Keratinocyte (primary cell): ENCODE measurements at regions not wholly inside any gene's neighbourhood (a gene's known extent, or its start where the extent isn't known, plus 50 kb on each side); places are given as distances from the start of the nearest gene placed in this dataset.

ENCODE experiments used
- DNase-seq: peaks from one replicate; pipeline ENCODE4 v3.0.0-alpha.2; 2011; ENCODE audit warnings: low read depth, missing footprints, low spot score
- FAIRE-seq: peaks from 2 replicates; lab custom pipeline; 2011; peaks lifted over from hg19 to GRCh38; lab: Jason Lieb, UNC
- H2AFZ ChIP-seq: 2 replicates; pipeline ENCODE4 v1.6.0; 2012; ENCODE audit warnings: low read length, control low read depth, inconsistent platforms; ENCODE audit not compliant: control insufficient read depth
- H3K27ac ChIP-seq: 2 replicates; pipeline ENCODE4 v1.5.1; 2011; ENCODE audit warnings: low read length; ENCODE audit not compliant: control insufficient read depth, insufficient read depth
- H3K27me3 ChIP-seq: 3 replicates; pipeline ENCODE4 v1.6.0; 2011; ENCODE audit warnings: low read length; ENCODE audit not compliant: control insufficient read depth, insufficient read depth; ENCODE audit errors: extremely low read depth
- H3K36me3 ChIP-seq, 2 experiments: 2 replicates in 1 of 2; 3 replicates in 1 of 2; pipeline ENCODE4 v1.5.1; 2011; ENCODE audit warnings: low read length in 2 of 2, mild to moderate bottlenecking in 1 of 2; ENCODE audit not compliant: control insufficient read depth in 2 of 2, insufficient read depth in 2 of 2; ENCODE audit errors: extremely low read depth in 1 of 2
- H3K4me1 ChIP-seq: 3 replicates; pipeline ENCODE4 v1.5.1; 2011; ENCODE audit warnings: low read length; ENCODE audit not compliant: control insufficient read depth, insufficient read depth; ENCODE audit errors: extremely low read depth
- H3K4me2 ChIP-seq: 3 replicates; pipeline ENCODE4 v1.6.0; 2011; ENCODE audit warnings: low read depth, low read length; ENCODE audit not compliant: control insufficient read depth, insufficient read depth; ENCODE audit errors: extremely low read depth
- H3K4me3 ChIP-seq, 3 experiments: fragments of 200-600 bp in 1 of 3; sonication (generic) in 1 of 3; 2 replicates in 2 of 3; 3 replicates in 1 of 3; pipeline ENCODE4 v1.5.1; 2011 to 2016; ENCODE audit warnings: low read length in 3 of 3, mild to moderate bottlenecking in 3 of 3, control low read depth in 2 of 3, inconsistent platforms in 1 of 3, low read depth in 1 of 3, mixed read lengths in 1 of 3, mixed run types in 1 of 3, moderate library complexity in 1 of 3; ENCODE audit not compliant: control insufficient read depth in 2 of 3, insufficient read depth in 2 of 3; ENCODE audit errors: extremely low read depth in 1 of 3
- H3K79me2 ChIP-seq: 2 replicates; pipeline ENCODE4 v1.6.0; 2012; ENCODE audit warnings: low read length; ENCODE audit not compliant: control insufficient read depth, insufficient read depth
- H3K9ac ChIP-seq: 3 replicates; pipeline ENCODE4 v1.6.0; 2011; ENCODE audit warnings: low read length; ENCODE audit not compliant: control insufficient read depth, insufficient read depth; ENCODE audit errors: extremely low read depth
- H3K9me1 ChIP-seq: 3 replicates; pipeline ENCODE4 v1.6.0; 2011; ENCODE audit warnings: low read length; ENCODE audit not compliant: control insufficient read depth, insufficient read depth; ENCODE audit errors: extremely low read depth
- H3K9me3 ChIP-seq: 2 replicates; pipeline ENCODE4 v1.5.1; 2012; ENCODE audit warnings: low read depth, low read length; ENCODE audit not compliant: control insufficient read depth
- H4K20me1 ChIP-seq: 3 replicates; pipeline ENCODE4 v1.6.0; 2011; ENCODE audit warnings: low read length; ENCODE audit not compliant: control insufficient read depth, insufficient read depth; ENCODE audit errors: extremely low read depth
- EZH2 ChIP-seq: IDR thresholded peaks from one replicate; pipeline ENCODE4 v1.6.1; 2012; ENCODE audit warnings: inconsistent platforms, mild to moderate bottlenecking, low read length, moderate library complexity
- dilution Hi-C: fragments of 300-500 bp; cut with MboI; formaldehyde crosslinking; loops from one replicate; pipeline ENCODE4 v1.7.0; 2020; ENCODE audit warnings: low sequenced_read_pairs; ENCODE audit not compliant: extremely low pct_ligation_motif_present
- TF ChIP-seq, protein P1 (sequence below), 3 experiments: IDR thresholded peaks in 1 of 3; conservative IDR thresholded peaks in 1 of 3; optimal IDR thresholded peaks in 1 of 3; 2 replicates in 2 of 3; 3 replicates in 1 of 3; pipeline versions ENCODE3 to v1.5.1; 2011; ENCODE audit warnings: low read length in 3 of 3, mild to moderate bottlenecking in 3 of 3, moderate library complexity in 2 of 3, control low read depth in 1 of 3, inconsistent platforms in 1 of 3; ENCODE audit not compliant: insufficient read depth in 2 of 3; ENCODE audit errors: extremely low read depth in 1 of 3

DNA sequence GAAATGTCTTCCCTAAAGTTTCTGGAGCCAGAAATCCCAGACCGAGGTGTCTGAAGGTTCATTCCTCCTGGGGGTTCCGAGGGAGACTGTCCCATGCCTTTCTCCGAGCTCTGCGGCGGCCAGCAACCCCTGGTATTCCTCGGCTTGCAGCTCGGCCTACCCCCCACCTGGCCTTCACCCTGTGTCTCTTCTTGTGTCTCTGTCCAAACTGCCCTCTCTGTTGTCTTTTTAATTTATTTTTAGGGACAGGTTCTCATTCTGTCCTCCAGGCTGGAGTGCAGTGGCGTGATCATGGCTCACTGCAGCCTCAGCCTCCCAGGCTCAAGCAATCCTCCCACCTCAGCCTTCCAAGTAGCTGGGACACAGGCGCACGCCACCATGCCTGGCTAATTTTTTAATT, 211.7 kb downstream of the SEC14L1 start:
- Histone ChIP-seq H3K36me3 (peaks cover 9 to 20% of the 10 kb centered on the region in 2 experiments), H3K9me3 (no peaks in the 10 kb centered on the region), H3K79me2 (peaks cover 83% of the 10 kb centered on the region), H3K27ac (no peak overlapping the region), H3K4me2 (no peak overlapping the region), H3K4me1 (peaks cover 24% of the 10 kb centered on the region), H3K4me3 (no peak overlapping the region), H4K20me1 (peaks cover 72% of the 10 kb centered on the region), H2AFZ (no peak overlapping the region), H3K9me1 (peaks cover 20% of the 10 kb centered on the region), H3K27me3 (no peaks in the 10 kb centered on the region), H3K9ac (no peak overlapping the region)
- FAIRE-seq (no peak), DNase-seq (no peak)
- TF ChIP-seq EZH2 = no peak
- TF ChIP-seq, protein P1, sequence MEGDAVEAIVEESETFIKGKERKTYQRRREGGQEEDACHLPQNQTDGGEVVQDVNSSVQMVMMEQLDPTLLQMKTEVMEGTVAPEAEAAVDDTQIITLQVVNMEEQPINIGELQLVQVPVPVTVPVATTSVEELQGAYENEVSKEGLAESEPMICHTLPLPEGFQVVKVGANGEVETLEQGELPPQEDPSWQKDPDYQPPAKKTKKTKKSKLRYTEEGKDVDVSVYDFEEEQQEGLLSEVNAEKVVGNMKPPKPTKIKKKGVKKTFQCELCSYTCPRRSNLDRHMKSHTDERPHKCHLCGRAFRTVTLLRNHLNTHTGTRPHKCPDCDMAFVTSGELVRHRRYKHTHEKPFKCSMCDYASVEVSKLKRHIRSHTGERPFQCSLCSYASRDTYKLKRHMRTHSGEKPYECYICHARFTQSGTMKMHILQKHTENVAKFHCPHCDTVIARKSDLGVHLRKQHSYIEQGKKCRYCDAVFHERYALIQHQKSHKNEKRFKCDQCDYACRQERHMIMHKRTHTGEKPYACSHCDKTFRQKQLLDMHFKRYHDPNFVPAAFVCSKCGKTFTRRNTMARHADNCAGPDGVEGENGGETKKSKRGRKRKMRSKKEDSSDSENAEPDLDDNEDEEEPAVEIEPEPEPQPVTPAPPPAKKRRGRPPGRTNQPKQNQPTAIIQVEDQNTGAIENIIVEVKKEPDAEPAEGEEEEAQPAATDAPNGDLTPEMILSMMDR (optimal IDR thresholded peaks at IDR 0.05 in 1 of 3, IDR thresholded peaks at IDR 0.05 in 1 of 3, conservative IDR thresholded peaks at IDR 0.05 in 1 of 3; ENCODE audit: extremely low read depth in 1 of 3, insufficient read depth in 2 of 3, low read length in 3 of 3) = no peak
- dilution Hi-C loops = no loop called here

DNA sequence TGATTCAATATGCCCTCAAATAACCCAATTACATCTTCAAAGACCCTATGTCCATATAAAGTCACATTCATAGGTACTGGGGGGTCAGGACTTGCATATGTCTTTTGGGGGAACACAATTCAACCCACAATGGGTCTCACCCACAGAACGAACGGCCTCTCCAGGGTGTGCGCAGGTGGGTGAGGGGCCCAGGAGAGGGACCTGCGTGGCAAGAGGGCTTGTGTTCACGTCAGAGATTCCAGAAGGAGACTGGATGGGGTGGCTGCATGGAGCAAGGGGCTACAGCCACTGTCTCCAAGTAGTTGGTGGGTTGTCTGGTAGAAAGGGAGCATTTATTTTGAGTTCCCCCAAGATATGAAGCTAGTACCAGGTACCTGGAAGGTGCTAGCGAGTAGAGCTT, 212.2 kb downstream of the SEC14L1 start:
- Histone ChIP-seq H3K36me3 (peaks cover 9 to 24% of the 10 kb centered on the region in 2 experiments), H3K4me2 (no peak overlapping the region), H3K9me3 (no peaks in the 10 kb centered on the region), H4K20me1 (peaks cover 75% of the 10 kb centered on the region), H3K79me2 (peaks cover 83% of the 10 kb centered on the region), H3K4me1 (peaks cover 24% of the 10 kb centered on the region), H3K4me3 (no peak overlapping the region), H3K9me1 (peaks cover 25% of the 10 kb centered on the region), H2AFZ (no peak overlapping the region), H3K27me3 (no peaks in the 10 kb centered on the region), H3K27ac (no peak overlapping the region), H3K9ac (no peak overlapping the region)
- DNase-seq (no peak), FAIRE-seq (no peak)
- TF ChIP-seq EZH2 = no peak
- TF ChIP-seq, protein P1 (optimal IDR thresholded peaks at IDR 0.05 in 1 of 3, IDR thresholded peaks at IDR 0.05 in 1 of 3, conservative IDR thresholded peaks at IDR 0.05 in 1 of 3; ENCODE audit: extremely low read depth in 1 of 3, insufficient read depth in 2 of 3, low read length in 3 of 3) = no peak
- dilution Hi-C loops = no loop called here
